Kidney (tissue), 13 donors: ENCODE measurements at regions not wholly inside any gene's neighbourhood (a gene's known extent, or its start where the extent isn't known, plus 50 kb on each side); places are given as distances from the start of the nearest gene placed in this dataset.

Experiments
- DNase-seq, 5 donors: peaks; one replicate each; pipeline ENCODE4 v3.0.0-alpha.2; 2013 to 2020
- FAIRE-seq: peaks from 2 replicates; lab custom pipeline; 2012; peaks lifted over from hg19 to GRCh38; lab: Jason Lieb, UNC
- H3K27ac ChIP-seq, 2 donors: one replicate each; pipeline ENCODE4 v1.7.0; 2013; ENCODE audit warnings: low read depth in 2 of 2, low read length in 2 of 2, inconsistent platforms in 1 of 2
- H3K27me3 ChIP-seq: one replicate; pipeline ENCODE4 v1.7.1; 2013; ENCODE audit warnings: low read length, inconsistent platforms; ENCODE audit not compliant: control insufficient read depth, insufficient read depth
- H3K36me3 ChIP-seq, 3 donors: one replicate each; pipeline versions ENCODE4 v1.7.0 to v1.7.1; 2013; ENCODE audit warnings: low read length in 3 of 3, control low read depth in 1 of 3, inconsistent platforms in 1 of 3; ENCODE audit not compliant: insufficient read depth in 3 of 3, control insufficient read depth in 2 of 3
- H3K4me1 ChIP-seq, 3 donors: one replicate each; pipeline versions ENCODE4 v1.7.0 to v1.7.1; 2013; ENCODE audit warnings: low read length in 3 of 3, inconsistent platforms in 1 of 3, low read depth in 1 of 3; ENCODE audit not compliant: control insufficient read depth in 2 of 3, insufficient read depth in 2 of 3
- H3K4me3 ChIP-seq, 3 donors: one replicate each; pipeline versions ENCODE4 v1.7.0 to v1.8.1; 2013; ENCODE audit warnings: low read length in 3 of 3, control low read depth in 1 of 3, inconsistent platforms in 1 of 3
- H3K9ac ChIP-seq, 3 donors: one replicate each; pipeline versions ENCODE4 v1.7.0 to v1.7.1; 2013; ENCODE audit warnings: low read length in 3 of 3, control low read depth in 1 of 3, inconsistent platforms in 1 of 3
- H3K9me3 ChIP-seq, 3 donors: one replicate each; pipeline versions ENCODE4 v1.7.0 to v1.7.1; 2013; ENCODE audit warnings: low read length in 3 of 3, control low read depth in 1 of 3, inconsistent platforms in 1 of 3; ENCODE audit not compliant: control insufficient read depth in 2 of 3, insufficient read depth in 1 of 3
- intact Hi-C: fragments of 100-400 bp; cut with DNase I; formaldehyde crosslinking; loops from one replicate; pipeline ENCODE4 v1.11.1; 2022
- TF ChIP-seq, protein P1 (sequence below): IDR thresholded peaks from 3 replicates; pipeline ENCODE4 v1.5.1; 2012; ENCODE audit warnings: mild to moderate bottlenecking, moderate library complexity, borderline replicate concordance; ENCODE audit not compliant: insufficient read depth; ENCODE audit errors: extremely low read depth
- donor health status: control.
- donor health status: control.
- donor health status: control.
- donor health status: control.
- donor health status: control.
- donor health status: DM: yes; HTN: yes; CAD: no.
- donor health status: Normal renal cell carcinoma (clear cell type).

DNA sequence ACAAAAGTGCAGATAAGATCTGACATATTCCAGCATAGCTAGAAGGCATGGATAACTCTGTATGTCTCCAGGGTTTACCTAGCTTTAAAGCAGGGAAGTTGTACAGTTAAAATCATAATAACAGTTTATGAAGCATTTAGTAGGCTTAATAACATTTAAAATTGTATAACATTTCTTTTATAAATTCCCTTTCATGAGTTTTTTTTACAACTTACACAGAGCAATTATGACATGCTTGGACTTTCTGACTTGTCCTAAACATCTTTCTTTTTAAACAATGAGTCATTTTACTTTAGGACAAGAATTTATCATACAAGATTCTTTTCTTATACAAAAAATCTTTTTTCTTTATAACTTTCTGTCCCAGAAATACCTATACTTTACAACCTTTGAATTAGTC lies 408.5 kb upstream of the NEGR1 start:
- H3K36me3 ChIP-seq, result no peaks in the 10 kb centered on the region
- H3K4me1 ChIP-seq, result no peaks in the 10 kb centered on the region
- no peaks in the 10 kb centered on the region for H3K27me3 ChIP-seq
- no peak for DNase-seq
- no peak overlapping the region for H3K9ac ChIP-seq
- no peak overlapping the region for H3K27ac ChIP-seq
- intact Hi-C loops, result no loop called here
- FAIRE-seq, result no peak
- H3K4me3 ChIP-seq, result no peak overlapping the region
- TF ChIP-seq, protein P1, sequence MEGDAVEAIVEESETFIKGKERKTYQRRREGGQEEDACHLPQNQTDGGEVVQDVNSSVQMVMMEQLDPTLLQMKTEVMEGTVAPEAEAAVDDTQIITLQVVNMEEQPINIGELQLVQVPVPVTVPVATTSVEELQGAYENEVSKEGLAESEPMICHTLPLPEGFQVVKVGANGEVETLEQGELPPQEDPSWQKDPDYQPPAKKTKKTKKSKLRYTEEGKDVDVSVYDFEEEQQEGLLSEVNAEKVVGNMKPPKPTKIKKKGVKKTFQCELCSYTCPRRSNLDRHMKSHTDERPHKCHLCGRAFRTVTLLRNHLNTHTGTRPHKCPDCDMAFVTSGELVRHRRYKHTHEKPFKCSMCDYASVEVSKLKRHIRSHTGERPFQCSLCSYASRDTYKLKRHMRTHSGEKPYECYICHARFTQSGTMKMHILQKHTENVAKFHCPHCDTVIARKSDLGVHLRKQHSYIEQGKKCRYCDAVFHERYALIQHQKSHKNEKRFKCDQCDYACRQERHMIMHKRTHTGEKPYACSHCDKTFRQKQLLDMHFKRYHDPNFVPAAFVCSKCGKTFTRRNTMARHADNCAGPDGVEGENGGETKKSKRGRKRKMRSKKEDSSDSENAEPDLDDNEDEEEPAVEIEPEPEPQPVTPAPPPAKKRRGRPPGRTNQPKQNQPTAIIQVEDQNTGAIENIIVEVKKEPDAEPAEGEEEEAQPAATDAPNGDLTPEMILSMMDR, result no peak
- H3K9me3 ChIP-seq, result peaks cover 0 to 5% (median 3%) of the 10 kb centered on the region in 3 donors

DNA sequence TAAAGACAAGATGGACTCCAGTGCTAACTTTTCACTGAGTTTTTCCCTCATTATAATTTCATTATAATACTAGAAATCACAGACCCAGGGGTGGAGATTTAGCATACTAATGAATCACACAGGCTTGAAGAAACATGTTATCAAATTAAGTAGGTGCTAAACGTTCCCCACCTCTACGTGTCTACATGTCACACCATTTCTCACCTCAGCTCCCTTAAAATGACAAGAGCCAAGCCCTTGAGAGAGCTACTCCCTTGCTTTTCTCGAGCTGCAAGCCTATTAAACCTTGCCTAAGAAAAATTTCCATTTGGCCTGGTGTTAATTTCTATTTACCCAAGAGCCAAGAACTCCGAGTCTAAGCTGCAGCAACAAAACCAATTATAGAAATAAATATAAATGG lies 396.3 kb upstream of the NEGR1 start:
- FAIRE-seq, result no peak
- DNase-seq, result no peak

DNA sequence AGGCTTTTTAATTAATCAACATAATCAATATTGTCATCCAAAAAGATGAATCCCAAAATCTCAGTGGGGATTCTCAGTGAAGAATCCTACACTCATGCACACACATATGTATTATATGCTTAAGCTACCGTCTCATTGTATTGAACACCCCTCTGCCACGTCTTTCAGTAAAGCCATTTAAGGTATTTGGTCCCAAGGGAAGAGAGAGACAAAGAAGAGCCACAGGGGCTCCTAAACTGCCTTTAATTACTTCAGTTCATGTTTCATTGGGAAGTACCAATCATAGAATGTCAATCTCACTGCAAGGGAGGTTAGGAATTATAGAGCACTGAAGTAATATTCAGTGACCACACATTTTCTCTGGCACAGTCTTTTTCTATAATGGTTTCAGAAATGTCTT lies 388.6 kb upstream of the NEGR1 start:
- no peak overlapping the region for H3K27ac ChIP-seq
- FAIRE-seq, result no peak
- H3K9me3 ChIP-seq, result no peaks in the 10 kb centered on the region
- no peaks in the 10 kb centered on the region for H3K36me3 ChIP-seq
- TF ChIP-seq, protein P1, result no peak
- H3K4me1 ChIP-seq, result no peaks in the 10 kb centered on the region
- H3K4me3 ChIP-seq, result no peak overlapping the region
- no peak for DNase-seq
- intact Hi-C loops, result no loop called here
- no peak overlapping the region for H3K9ac ChIP-seq
- no peaks in the 10 kb centered on the region for H3K27me3 ChIP-seq

More for the DNA sequence above, 396.3 kb upstream of the NEGR1 start:
- Histone ChIP-seq H3K4me1 (no peaks in the 10 kb centered on the region), H3K9me3 (no peaks in the 10 kb centered on the region), H3K9ac (no peak overlapping the region), H3K27me3 (no peaks in the 10 kb centered on the region), H3K4me3 (no peak overlapping the region), H3K27ac (no peak overlapping the region), H3K36me3 (no peaks in the 10 kb centered on the region)
- TF ChIP-seq, protein P1, result no peak
- intact Hi-C loops, result no loop called here

DNA sequence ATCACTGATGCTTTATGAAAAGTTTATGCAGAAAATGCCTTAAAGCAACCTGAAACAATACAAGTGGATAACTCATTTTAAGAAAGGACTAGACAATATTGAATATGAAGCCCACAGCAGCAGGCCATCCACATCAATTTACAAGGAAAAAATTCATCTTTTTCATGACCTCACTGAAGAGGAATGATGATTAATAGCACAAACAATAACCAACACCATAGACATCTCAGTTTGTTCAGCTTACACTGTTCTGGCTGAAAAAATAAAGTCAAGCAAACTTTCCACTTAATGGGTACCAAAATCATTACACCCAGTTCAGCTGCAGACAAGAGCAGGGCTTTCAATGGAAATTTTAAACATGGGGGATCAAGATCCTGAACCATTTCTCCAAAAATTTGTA lies 380.6 kb upstream of the NEGR1 start:
- no peaks in the 10 kb centered on the region for H3K9me3 ChIP-seq
- no peak overlapping the region for H3K4me3 ChIP-seq
- TF ChIP-seq, protein P1, result no peak
- intact Hi-C loops, result no loop called here
- no peak overlapping the region for H3K27ac ChIP-seq
- no peaks in the 10 kb centered on the region for H3K4me1 ChIP-seq
- no peak overlapping the region for H3K9ac ChIP-seq
- DNase-seq (no peak), FAIRE-seq (no peak)
- no peaks in the 10 kb centered on the region for H3K36me3 ChIP-seq
- H3K27me3 ChIP-seq, result no peaks in the 10 kb centered on the region
